AG04450 (cell line): ENCODE measurements at regions not wholly inside any gene's neighbourhood (a gene's known extent, or its start where the extent isn't known, plus 50 kb on each side); places are given as distances from the start of the nearest gene placed in this dataset.

Experiments
- CTCF ChIA-PET: fragments of 300-600, 350-600 bp; formaldehyde crosslinking; extraction: SDS; loops from one replicate; lab custom pipeline; 2022; ENCODE audit warnings: antibody characterized with exemption, inconsistent platforms; lab: Charles Lee
- POLR2A ChIA-PET: fragments of 350-600 bp; formaldehyde crosslinking; extraction: SDS; loops from one replicate; lab custom pipeline; 2021; ENCODE audit warnings: antibody characterized with exemption, inconsistent platforms; lab: Yijun Ruan, JAX
- DNase-seq: peaks from one replicate; pipeline ENCODE4 v3.0.0-alpha.2; 2011; ENCODE audit warnings: low read depth, low spot score
- H3K27ac ChIP-seq: one replicate; pipeline ENCODE4 v1.5.1; 2012; ENCODE audit warnings: low read depth, low read length, control low read depth
- H3K27me3 ChIP-seq: one replicate; pipeline ENCODE4 v1.6.0; 2012; ENCODE audit warnings: low read length; ENCODE audit not compliant: control insufficient read depth, insufficient read depth
- H3K4me3 ChIP-seq: 2 replicates; pipeline ENCODE4 v1.5.1; 2011; ENCODE audit warnings: mild to moderate bottlenecking, low read depth, low read length, control low read depth
- H3K9me3 ChIP-seq: 2 replicates; pipeline ENCODE4 v1.5.1; 2012; ENCODE audit warnings: low read length; ENCODE audit not compliant: control insufficient read depth, insufficient read depth
- CTCF ChIP-seq: IDR thresholded peaks from 2 replicates; pipeline ENCODE4 v1.5.1; 2011; ENCODE audit warnings: low read depth, low read length, control low read depth, inconsistent platforms

GRCh38 chr11:10926801-10927211 is 69.0 kb upstream of the ZBED5 start:
- Histone ChIP-seq H3K27me3 (no peaks in the 10 kb centered on the region), H3K9me3 (no peaks in the 10 kb centered on the region), H3K4me3 (no peak overlapping the region), H3K27ac (no peak overlapping the region)
- ChIA-PET POLR2A (interaction anchor here (1.6 kb wide), 1 partner anchor 118 kb away, joined by 14 read pairs; the partner anchor contains the start of gene EIF4G2), CTCF (interaction anchor here (1.2 to 3.0 kb wide), 5 partner anchors 20 to 861 kb away, joined by 3 to 6 read pairs (median 4); no protein-coding TSS in a partner anchor)
- no peak for DNase-seq
- no peak for TF ChIP-seq CTCF

GRCh38 chr11:10925149-10925926 is 67.5 kb upstream of the ZBED5 start:
- POLR2A ChIA-PET, result interaction anchor here (1.7 kb wide), 1 partner anchor 117 kb away, joined by 4 read pairs; the partner anchor contains the start of gene EIF4G2
- no peaks in the 10 kb centered on the region for H3K27me3 ChIP-seq
- DNase-seq, result no peak
- CTCF ChIA-PET, result interaction anchor here (3.0 kb wide), 1 partner anchor 19 kb away, joined by 6 read pairs; no protein-coding TSS in a partner anchor
- H3K9me3 ChIP-seq, result no peaks in the 10 kb centered on the region
- H3K27ac ChIP-seq, result no peak overlapping the region
- H3K4me3 ChIP-seq, result no peak overlapping the region
- TF ChIP-seq CTCF, result no peak

GRCh38 chr11:10923882-10924281 is 66.0 kb upstream of the ZBED5 start:
- DNase-seq, result no peak
- Histone ChIP-seq H3K27me3 (no peaks in the 10 kb centered on the region), H3K9me3 (no peaks in the 10 kb centered on the region), H3K27ac (no peak overlapping the region), H3K4me3 (no peak overlapping the region)
- POLR2A ChIA-PET, result interaction anchor here (0.6 kb wide), 1 partner anchor 234 kb away, joined by 3 read pairs; no protein-coding TSS in a partner anchor
- TF ChIP-seq CTCF, result no peak
- CTCF ChIA-PET, result interaction anchor here (1.1 kb wide), 1 partner anchor 30 kb away, joined by 6 read pairs; no protein-coding TSS in a partner anchor

- H3K27me3 ChIP-seq, result no peaks in the 10 kb centered on the region
- H3K9me3 ChIP-seq, result peaks cover 1% of the 10 kb centered on the region; the same call in 1 of the 2 replicates
- no peak overlapping the region for H3K27ac ChIP-seq
- ChIA-PET CTCF (interaction anchor here (1.1 to 1.7 kb wide), 2 partner anchors 11 to 864 kb away, joined by 3 to 5 read pairs; no protein-coding TSS in a partner anchor), POLR2A (interaction anchor here (0.6 kb wide), 2 partner anchors 8 to 114 kb away, joined by 3 read pairs; partner anchors contain the start of gene EIF4G2)
- DNase-seq, result no peak
- H3K4me3 ChIP-seq, result no peak overlapping the region
- no peak for TF ChIP-seq CTCF
Observed at GRCh38 chr11:10922892-10923291, 65.0 kb upstream of the ZBED5 start.
